ENCODE measurements at regions not wholly inside any gene's neighbourhood (a gene's known extent, or its start where the extent isn't known, plus 50 kb on each side); places are given as distances from the start of the nearest gene placed in this dataset.
"Not testable (repeated sequence)": the region's sequence is repeated elsewhere in the genome, so short reads cannot be mapped to it uniquely, and the experiment has no call there.

- TF ChIP-seq CTCF (IDR thresholded peaks at IDR 0.05; ENCODE audit: low read depth, low read length): no peak
- no peak for DNase-seq (ENCODE audit: low read depth, low spot score)
- in situ Hi-C loops (cut with HindIII; ENCODE audit: low sequenced_read_pairs): no loop called here
- no peak overlapping the region for H3K4me3 ChIP-seq (ENCODE audit: low read depth, low read length)
Measured at GRCh38 chr11:79617561-79617960, 176.7 kb upstream of the TENM4 start.

- DNase-seq (ENCODE audit: low read depth, low spot score): no peak
- in situ Hi-C loops (cut with HindIII; ENCODE audit: low sequenced_read_pairs): no loop called here
- no peak for TF ChIP-seq CTCF (IDR thresholded peaks at IDR 0.05; ENCODE audit: low read depth, low read length)
- H3K4me3 ChIP-seq (ENCODE audit: low read depth, low read length): no peak overlapping the region
Measured at GRCh38 chr11:79616392-79616851, 175.6 kb upstream of the TENM4 start.

DNA sequence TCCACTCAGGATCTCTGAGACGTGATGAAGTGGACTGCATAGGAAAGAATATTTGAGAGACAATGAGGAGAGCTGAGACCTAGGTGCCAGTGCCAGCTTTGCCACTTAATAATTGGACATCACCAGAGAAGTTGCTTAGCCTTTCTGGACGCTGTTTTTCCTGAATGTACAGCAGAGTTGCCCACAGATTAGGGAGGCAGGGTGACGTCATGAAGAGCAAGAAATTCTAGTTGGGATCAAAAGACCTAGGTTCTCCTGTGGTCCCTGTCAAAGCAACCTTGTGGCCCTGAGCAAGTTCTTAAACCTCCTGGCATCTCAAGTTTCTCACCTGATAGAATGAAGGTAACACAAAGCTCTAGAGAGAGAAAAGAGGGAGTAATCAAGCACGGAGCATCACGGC is 174.6 kb upstream of the TENM4 start:
- no peak overlapping the region for H3K4me3 ChIP-seq (ENCODE audit: low read depth, low read length)
- no peak for DNase-seq (ENCODE audit: low read depth, low spot score)
- TF ChIP-seq CTCF (IDR thresholded peaks at IDR 0.05; ENCODE audit: low read depth, low read length): no peak
- in situ Hi-C loops (cut with HindIII; ENCODE audit: low sequenced_read_pairs): no loop called here

GRCh38 chr11:79610678-79611077 is 169.8 kb upstream of the TENM4 start:
- DNase-seq (ENCODE audit: low read depth, low spot score): no peak
- in situ Hi-C loops (cut with HindIII; ENCODE audit: low sequenced_read_pairs): no loop called here
- peak; percentile 12 for TF ChIP-seq CTCF (IDR thresholded peaks at IDR 0.05; ENCODE audit: low read depth, low read length)
- no peak overlapping the region for H3K4me3 ChIP-seq (ENCODE audit: low read depth, low read length)

- DNase-seq (ENCODE audit: low read depth, low spot score): no peak
- no peak for TF ChIP-seq CTCF (IDR thresholded peaks at IDR 0.05; ENCODE audit: low read depth, low read length)
- no peak overlapping the region for H3K4me3 ChIP-seq (ENCODE audit: low read depth, low read length)
- in situ Hi-C loops (cut with HindIII; ENCODE audit: low sequenced_read_pairs): no loop called here
Measured at GRCh38 chr11:79610139-79610538, 169.3 kb upstream of the TENM4 start.

GRCh38 chr11:79609511-79609910 is 168.7 kb upstream of the TENM4 start:
- no peak for TF ChIP-seq CTCF (IDR thresholded peaks at IDR 0.05; ENCODE audit: low read depth, low read length)
- no peak for DNase-seq (ENCODE audit: low read depth, low spot score)
- in situ Hi-C loops (cut with HindIII; ENCODE audit: low sequenced_read_pairs): no loop called here
- no peak overlapping the region for H3K4me3 ChIP-seq (ENCODE audit: low read depth, low read length)

DNA sequence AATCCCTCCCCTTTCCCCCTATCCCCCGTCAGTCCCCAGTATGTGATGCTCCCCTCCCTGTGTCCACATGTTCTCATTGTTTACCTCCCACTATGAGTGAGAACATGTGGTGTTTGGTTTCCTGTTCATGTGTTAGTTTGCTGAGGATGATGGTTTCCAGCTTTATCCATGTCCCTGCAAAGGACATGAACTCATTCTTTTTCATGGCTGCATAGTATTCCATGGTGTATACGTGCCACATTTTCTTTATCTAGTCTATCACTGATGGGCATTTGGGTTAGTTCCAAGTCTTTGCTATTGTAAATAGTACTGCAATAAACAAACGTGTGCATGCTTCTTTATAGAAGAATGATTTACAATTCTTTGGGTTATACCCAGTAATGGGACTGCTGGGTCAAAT is 165.6 kb upstream of the TENM4 start:
- DNase-seq (ENCODE audit: low read depth, low spot score); H3K4me3 ChIP-seq (ENCODE audit: low read depth, low read length); in situ Hi-C loops (cut with HindIII; ENCODE audit: low sequenced_read_pairs): not testable (repeated sequence)
